ENCODE measurements at regions not wholly inside any gene's neighbourhood (a gene's known extent, or its start where the extent isn't known, plus 50 kb on each side); places are given as distances from the start of the nearest gene placed in this dataset.

- TF ChIP-seq CTCF (IDR thresholded peaks at IDR 0.05 in 8 of 11, conservative IDR thresholded peaks at IDR 0.05 in 3 of 11), result no peak
- no peak for TF ChIP-seq POLR2AphosphoS5 (IDR thresholded peaks at IDR 0.05)
Measured at GRCh38 chr1:29829448-29830344, 593.4 kb downstream of the PTPRU start.

Data from spleen (tissue), 7 donors.